GM18868 (cell line): ENCODE measurements at regions not wholly inside any gene's neighbourhood (a gene's known extent, or its start where the extent isn't known, plus 50 kb on each side); places are given as distances from the start of the nearest gene placed in this dataset.
"Not testable (repeated sequence)": the region's sequence is repeated elsewhere in the genome, so short reads cannot be mapped to it uniquely, and the experiment has no call there.

Experiments used
- ATAC-seq: cut with Tn5 transposase; IDR thresholded peaks from one replicate; pipeline ENCODE4 v1.9.1; 2021; ENCODE audit warnings: mild to moderate bottlenecking, moderate library complexity; ENCODE audit not compliant: unreplicated experiment

GRCh38 chr10:53543410-53543809, 770.8 kb upstream of the MBL2 start:
- ATAC-seq, result no peak

- no peak for ATAC-seq
Measured at GRCh38 chr10:53537508-53537907, 764.9 kb upstream of the MBL2 start.

GRCh38 chr10:53536322-53536721, 763.7 kb upstream of the MBL2 start:
- no peak for ATAC-seq

GRCh38 chr10:53534428-53534827, 761.8 kb upstream of the MBL2 start:
- no peak for ATAC-seq

- ATAC-seq, result no peak
Measured at GRCh38 chr10:53528974-53529373, 756.4 kb upstream of the MBL2 start.

- ATAC-seq, result no peak
Measured at GRCh38 chr10:53521046-53521445, 748.5 kb upstream of the MBL2 start.

- ATAC-seq, result no peak
Measured at GRCh38 chr10:53508197-53508596, 735.6 kb upstream of the MBL2 start.

GRCh38 chr10:53504492-53504891, 731.9 kb upstream of the MBL2 start:
- not testable (repeated sequence) for ATAC-seq

GRCh38 chr10:53491774-53492173, 719.2 kb upstream of the MBL2 start:
- no peak for ATAC-seq

GRCh38 chr10:53490553-53490952, 718.0 kb upstream of the MBL2 start:
- no peak for ATAC-seq

- no peak for ATAC-seq
Measured at GRCh38 chr10:53489335-53490182, 717.0 kb upstream of the MBL2 start.

GRCh38 chr10:53487019-53487983, 714.7 kb upstream of the MBL2 start:
- ATAC-seq, result no peak

- not testable (repeated sequence) for ATAC-seq
Measured at GRCh38 chr10:53485422-53485821, 712.8 kb upstream of the MBL2 start.

- ATAC-seq, result no peak
Measured at GRCh38 chr10:53479365-53479764, 706.8 kb upstream of the MBL2 start.

GRCh38 chr10:53477313-53477675, 704.7 kb upstream of the MBL2 start:
- no peak for ATAC-seq

- no peak for ATAC-seq
Measured at GRCh38 chr10:53476650-53477312, 704.2 kb upstream of the MBL2 start.

- ATAC-seq, result no peak
Measured at GRCh38 chr10:53469383-53469782, 696.8 kb upstream of the MBL2 start.

- no peak for ATAC-seq
Measured at GRCh38 chr10:53463539-53463938, 691.0 kb upstream of the MBL2 start.

GRCh38 chr10:53458007-53458406, 685.4 kb upstream of the MBL2 start:
- no peak for ATAC-seq

GRCh38 chr10:53453196-53453595, 680.6 kb upstream of the MBL2 start:
- no peak for ATAC-seq

GRCh38 chr10:53447576-53447975, 675.0 kb upstream of the MBL2 start:
- no peak for ATAC-seq
